ENCODE measurements at regions not wholly inside any gene's neighbourhood (a gene's known extent, or its start where the extent isn't known, plus 50 kb on each side); places are given as distances from the start of the nearest gene placed in this dataset.

DNA sequence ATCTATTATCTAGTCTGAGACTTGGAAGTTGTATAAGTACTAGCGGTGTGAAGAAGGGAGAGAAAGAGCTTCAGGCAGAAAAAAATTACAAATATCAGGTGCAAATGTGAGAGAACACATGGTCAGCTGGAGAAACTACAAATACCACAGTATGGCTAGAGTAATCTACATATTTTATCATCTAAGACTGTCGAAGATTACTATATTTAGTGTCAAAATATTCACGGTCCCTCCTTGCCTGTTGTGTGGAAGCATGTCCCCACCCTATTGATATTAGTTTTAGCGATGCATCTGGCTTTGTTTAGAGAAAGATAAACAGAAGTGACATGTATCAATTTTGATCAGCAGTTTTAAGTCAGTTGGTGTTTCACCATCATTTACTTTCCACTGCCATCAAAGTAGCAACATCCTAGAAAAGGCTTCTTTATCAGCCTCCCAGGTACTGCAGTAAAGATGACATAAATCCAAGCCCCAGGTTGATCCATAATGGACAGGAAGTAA lies 90.5 kb upstream of the ITGA4 start:
- TF ChIP-seq, protein P1, sequence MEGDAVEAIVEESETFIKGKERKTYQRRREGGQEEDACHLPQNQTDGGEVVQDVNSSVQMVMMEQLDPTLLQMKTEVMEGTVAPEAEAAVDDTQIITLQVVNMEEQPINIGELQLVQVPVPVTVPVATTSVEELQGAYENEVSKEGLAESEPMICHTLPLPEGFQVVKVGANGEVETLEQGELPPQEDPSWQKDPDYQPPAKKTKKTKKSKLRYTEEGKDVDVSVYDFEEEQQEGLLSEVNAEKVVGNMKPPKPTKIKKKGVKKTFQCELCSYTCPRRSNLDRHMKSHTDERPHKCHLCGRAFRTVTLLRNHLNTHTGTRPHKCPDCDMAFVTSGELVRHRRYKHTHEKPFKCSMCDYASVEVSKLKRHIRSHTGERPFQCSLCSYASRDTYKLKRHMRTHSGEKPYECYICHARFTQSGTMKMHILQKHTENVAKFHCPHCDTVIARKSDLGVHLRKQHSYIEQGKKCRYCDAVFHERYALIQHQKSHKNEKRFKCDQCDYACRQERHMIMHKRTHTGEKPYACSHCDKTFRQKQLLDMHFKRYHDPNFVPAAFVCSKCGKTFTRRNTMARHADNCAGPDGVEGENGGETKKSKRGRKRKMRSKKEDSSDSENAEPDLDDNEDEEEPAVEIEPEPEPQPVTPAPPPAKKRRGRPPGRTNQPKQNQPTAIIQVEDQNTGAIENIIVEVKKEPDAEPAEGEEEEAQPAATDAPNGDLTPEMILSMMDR (IDR thresholded peaks at IDR 0.05): no peak

DNA sequence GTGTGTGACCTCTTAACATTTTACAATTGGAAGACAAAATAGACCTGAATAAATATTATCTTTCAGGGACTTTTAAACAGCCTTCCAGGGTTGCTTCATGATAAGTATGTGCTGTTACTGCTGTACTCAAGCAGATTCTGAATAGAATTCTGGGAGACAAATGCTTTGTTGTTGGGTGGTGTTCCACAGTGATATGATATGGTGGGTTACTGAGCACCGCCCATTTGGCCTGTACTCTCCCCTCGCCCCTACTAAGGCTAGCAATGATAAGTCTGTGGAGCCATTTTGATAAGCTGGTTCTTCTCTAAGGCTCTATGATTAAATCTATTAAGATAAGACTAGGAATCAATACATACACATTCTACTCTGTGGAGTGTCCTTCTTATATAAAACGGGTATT lies 89.8 kb upstream of the ITGA4 start:
- TF ChIP-seq, protein P1 (IDR thresholded peaks at IDR 0.05): no peak

DNA sequence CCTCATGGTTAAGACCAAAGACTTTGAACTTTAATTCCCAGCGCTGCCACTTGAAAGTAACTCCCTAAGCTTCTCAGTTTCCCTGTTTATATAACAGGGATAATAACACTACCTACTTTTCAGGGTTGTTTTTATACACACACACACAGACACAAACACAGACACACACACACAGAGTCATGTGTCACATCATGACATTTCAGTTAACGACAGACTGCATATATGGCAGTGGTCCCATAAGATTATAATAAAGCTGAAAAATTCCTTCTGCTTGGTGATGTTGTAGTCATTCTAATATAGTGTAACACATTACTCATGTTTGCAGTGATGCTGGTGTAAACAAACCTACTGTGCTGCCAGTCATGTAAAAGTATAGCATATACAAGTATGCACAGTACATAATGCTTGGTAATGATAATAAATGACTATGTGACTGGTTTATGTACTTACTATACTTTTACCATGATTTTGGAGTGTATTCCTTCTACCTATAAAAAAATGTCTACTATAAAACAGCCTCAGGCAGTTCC lies 89.2 kb upstream of the ITGA4 start:
- TF ChIP-seq, protein P1 (IDR thresholded peaks at IDR 0.05): no peak

DNA sequence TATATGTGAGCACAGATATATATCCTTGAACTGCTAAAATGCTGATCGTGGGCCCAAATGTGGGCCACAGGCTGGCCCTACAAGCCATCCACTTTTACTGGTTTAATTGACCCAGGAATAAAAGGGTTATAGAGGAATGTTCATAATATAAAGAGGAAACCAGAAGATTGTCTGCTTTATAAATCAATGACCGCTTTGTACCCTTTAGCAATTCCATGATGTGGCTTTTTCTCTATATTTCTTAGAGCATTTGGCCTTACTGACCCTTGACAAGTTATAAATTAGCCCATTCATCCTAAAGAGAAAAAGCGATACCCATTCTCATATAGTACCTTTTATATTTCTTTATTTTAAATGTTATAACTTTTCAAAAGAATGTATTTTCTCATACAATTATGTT lies 87.1 kb upstream of the ITGA4 start:
- TF ChIP-seq, protein P1 (IDR thresholded peaks at IDR 0.05): no peak

DNA sequence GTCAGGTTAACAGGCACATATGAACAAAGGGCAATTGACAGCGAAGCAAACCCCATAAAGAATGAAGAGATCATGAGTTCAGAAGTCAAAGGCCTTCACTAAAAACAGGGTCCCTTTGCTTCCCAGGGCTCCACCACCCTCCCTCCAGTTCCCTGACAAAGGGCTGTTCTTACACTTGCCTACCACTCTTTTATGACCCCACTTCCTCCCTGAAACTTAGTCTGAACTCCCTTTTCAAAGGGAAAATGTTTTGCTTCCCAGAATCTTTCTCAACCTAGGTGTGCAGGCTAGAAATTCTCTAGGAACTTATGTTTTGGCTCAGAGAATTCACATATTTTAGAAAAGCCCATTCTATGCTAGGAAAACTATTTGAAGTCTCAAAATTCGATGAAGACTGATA lies 86.0 kb upstream of the ITGA4 start:
- TF ChIP-seq, protein P1 (IDR thresholded peaks at IDR 0.05): no peak

DNA sequence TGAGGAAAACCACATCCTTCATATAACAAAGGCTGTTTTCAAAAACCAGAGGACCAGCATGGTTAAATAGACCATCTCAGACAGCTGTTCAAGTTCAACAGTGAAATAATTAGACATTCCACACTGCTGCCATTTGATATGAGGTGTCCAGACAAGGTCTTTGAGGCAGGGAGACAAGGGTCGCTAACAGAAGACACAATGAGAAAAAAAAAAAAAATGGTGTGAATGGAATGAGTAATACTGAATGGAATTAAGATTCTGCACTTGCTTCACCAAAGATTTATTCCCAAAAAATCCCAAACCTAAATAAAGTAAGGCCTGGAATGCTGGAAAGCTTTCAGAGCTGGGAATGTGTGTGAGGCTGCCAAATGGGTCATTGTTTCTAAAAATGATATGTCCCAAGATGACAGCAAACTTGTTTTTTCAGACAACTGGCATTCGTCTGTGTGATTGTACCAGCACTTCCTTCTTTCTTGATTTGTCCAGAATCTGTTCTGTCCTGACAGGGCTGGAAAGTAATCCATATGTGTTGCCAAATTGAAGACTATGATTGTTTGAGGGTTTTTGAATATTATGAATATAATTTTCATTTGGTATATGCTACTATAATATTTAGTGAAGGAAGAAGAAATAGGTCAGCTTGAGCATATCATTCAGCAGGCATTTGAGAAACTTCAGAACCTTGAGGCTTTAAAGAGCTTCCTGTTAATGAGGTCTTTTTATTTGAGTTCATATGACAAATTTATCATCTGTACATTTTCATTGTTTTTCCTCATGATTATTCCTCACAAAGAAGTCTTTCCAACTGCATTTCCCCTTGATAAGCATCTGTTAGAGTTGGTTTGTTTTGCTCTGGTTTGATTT lies 85.2 kb upstream of the ITGA4 start:
- TF ChIP-seq, protein P1 (IDR thresholded peaks at IDR 0.05): no peak

DNA sequence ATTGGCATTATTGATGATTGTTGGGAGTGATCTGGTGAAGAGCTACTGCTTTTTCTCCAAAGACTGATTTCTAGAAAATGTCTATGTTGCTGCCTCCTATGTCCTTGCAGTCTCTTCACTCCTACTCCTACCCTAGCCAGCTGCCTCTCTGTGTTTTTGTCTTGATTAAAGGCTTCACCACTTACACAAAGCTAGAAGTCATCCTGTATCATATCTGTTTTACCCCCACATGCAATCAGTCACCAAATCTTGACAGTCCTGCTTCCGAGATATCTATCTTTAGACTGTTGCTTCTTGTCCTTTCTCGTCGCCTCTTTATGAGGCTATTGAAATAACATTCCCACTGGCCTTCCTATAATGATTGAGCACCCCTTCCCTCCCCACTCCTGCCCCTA lies 84.5 kb upstream of the ITGA4 start:
- TF ChIP-seq, protein P1 (IDR thresholded peaks at IDR 0.05): no peak

Data from LNCAP (cell line).